ENCODE measurements at regions not wholly inside any gene's neighbourhood (a gene's known extent, or its start where the extent isn't known, plus 50 kb on each side); places are given as distances from the start of the nearest gene placed in this dataset.

- DNase-seq = no peak
- Histone ChIP-seq H3K4me1 (replicated peaks in 1 of 2) (no peaks in the 10 kb centered on the region), H3K4me3 (no peak overlapping the region), H3K36me3 (replicated peaks in 1 of 2) (no peaks in the 10 kb centered on the region), H3K27ac (no peak overlapping the region), H3K27me3 (no peaks in the 10 kb centered on the region), H3K9me3 (replicated peaks in 1 of 3) (no peaks in the 10 kb centered on the region)
- 38 to 46% (median 44%) methylated on average over 4 of the region's 4 CpGs for WGBS, 4 donors
- intact Hi-C loops (cut with DNase I) = no loop called here
- TF ChIP-seq, protein P1, sequence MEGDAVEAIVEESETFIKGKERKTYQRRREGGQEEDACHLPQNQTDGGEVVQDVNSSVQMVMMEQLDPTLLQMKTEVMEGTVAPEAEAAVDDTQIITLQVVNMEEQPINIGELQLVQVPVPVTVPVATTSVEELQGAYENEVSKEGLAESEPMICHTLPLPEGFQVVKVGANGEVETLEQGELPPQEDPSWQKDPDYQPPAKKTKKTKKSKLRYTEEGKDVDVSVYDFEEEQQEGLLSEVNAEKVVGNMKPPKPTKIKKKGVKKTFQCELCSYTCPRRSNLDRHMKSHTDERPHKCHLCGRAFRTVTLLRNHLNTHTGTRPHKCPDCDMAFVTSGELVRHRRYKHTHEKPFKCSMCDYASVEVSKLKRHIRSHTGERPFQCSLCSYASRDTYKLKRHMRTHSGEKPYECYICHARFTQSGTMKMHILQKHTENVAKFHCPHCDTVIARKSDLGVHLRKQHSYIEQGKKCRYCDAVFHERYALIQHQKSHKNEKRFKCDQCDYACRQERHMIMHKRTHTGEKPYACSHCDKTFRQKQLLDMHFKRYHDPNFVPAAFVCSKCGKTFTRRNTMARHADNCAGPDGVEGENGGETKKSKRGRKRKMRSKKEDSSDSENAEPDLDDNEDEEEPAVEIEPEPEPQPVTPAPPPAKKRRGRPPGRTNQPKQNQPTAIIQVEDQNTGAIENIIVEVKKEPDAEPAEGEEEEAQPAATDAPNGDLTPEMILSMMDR (IDR thresholded peaks at IDR 0.05) = no peak
- no peak for TF ChIP-seq POLR2A (IDR thresholded peaks at IDR 0.05)
These were observed 170.9 kb downstream of the POLR1F start for GRCh38 chr7:19537942-19538401.

GRCh38 chr7:19533266-19533665, 175.6 kb downstream of the POLR1F start:
- H3K4me1 ChIP-seq (replicated peaks in 1 of 2) = no peaks in the 10 kb centered on the region
- DNase-seq = no peak
- intact Hi-C loops (cut with DNase I) = no loop called here
- no peaks in the 10 kb centered on the region for H3K9me3 ChIP-seq (replicated peaks in 1 of 3)
- no peak overlapping the region for H3K27ac ChIP-seq
- H3K27me3 ChIP-seq = no peaks in the 10 kb centered on the region
- 91 to 97% (median 96%) methylated on average over 1 of the region's 1 CpG for WGBS, 4 donors
- no peak overlapping the region for H3K4me3 ChIP-seq
- no peaks in the 10 kb centered on the region for H3K36me3 ChIP-seq (replicated peaks in 1 of 2)
- TF ChIP-seq POLR2A (IDR thresholded peaks at IDR 0.05) = no peak
- TF ChIP-seq, protein P1 (IDR thresholded peaks at IDR 0.05) = no peak

GRCh38 chr7:19530852-19531251, 178.0 kb downstream of the POLR1F start:
- no peak overlapping the region for H3K27ac ChIP-seq
- no peaks in the 10 kb centered on the region for H3K36me3 ChIP-seq (replicated peaks in 1 of 2)
- TF ChIP-seq POLR2A (IDR thresholded peaks at IDR 0.05) = no peak
- TF ChIP-seq, protein P1 (IDR thresholded peaks at IDR 0.05) = no peak
- DNase-seq = no peak
- no peaks in the 10 kb centered on the region for H3K9me3 ChIP-seq (replicated peaks in 1 of 3)
- H3K4me3 ChIP-seq = no peak overlapping the region
- intact Hi-C loops (cut with DNase I) = no loop called here
- H3K27me3 ChIP-seq = no peaks in the 10 kb centered on the region
- no peaks in the 10 kb centered on the region for H3K4me1 ChIP-seq (replicated peaks in 1 of 2)
- WGBS, 4 donors = 62 to 87% (median 71%) methylated on average over 3 of the region's 3 CpGs

DNA sequence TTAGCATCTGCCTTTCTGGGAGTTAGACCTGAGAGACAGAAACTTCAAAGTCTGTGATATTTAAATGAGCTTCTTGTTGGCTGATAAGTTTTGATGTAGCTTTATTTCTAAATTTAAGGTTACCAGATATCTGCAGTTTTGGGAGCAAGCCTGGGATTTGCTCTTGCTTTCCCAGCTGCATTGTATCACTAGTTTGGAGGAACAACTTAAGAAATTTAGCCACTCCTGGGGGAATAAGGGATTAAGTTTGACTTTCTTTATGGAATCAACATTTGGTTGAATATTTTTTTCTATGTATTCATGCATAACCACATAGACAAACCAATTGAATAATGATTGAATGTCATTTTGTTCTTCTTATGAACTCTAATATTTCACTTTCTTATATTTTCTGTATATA, 178.6 kb downstream of the POLR1F start:
- no peaks in the 10 kb centered on the region for H3K9me3 ChIP-seq (replicated peaks in 1 of 3)
- no peaks in the 10 kb centered on the region for H3K36me3 ChIP-seq (replicated peaks in 1 of 2)
- intact Hi-C loops (cut with DNase I) = no loop called here
- no peak for DNase-seq
- H3K27me3 ChIP-seq = no peaks in the 10 kb centered on the region
- no peak for TF ChIP-seq POLR2A (IDR thresholded peaks at IDR 0.05)
- H3K27ac ChIP-seq = no peak overlapping the region
- H3K4me3 ChIP-seq = no peak overlapping the region
- H3K4me1 ChIP-seq (replicated peaks in 1 of 2) = no peaks in the 10 kb centered on the region

DNA sequence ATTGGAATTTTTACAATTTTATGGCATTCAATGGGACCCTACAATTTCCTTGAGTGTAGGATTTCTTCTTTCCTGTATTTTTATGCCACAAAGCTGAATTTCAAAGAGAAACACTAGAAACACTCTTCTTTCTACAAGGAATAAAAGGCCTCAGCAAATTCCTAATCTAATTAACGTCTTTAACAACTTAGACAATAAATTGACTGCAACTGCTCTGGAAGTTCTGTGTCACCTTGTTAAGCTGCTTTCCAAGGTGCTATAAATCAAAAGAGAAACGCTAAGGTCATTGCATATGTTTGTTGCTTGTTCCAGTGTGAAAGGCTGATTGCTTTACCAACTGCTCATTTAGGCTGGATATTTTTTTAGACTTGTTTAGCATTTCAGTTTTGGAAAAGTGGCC, 182.2 kb downstream of the POLR1F start:
- no peak for DNase-seq
- Histone ChIP-seq H3K27me3 (no peaks in the 10 kb centered on the region), H3K36me3 (replicated peaks in 1 of 2) (no peaks in the 10 kb centered on the region), H3K27ac (no peak overlapping the region), H3K4me3 (no peak overlapping the region), H3K4me1 (replicated peaks in 1 of 2) (no peaks in the 10 kb centered on the region), H3K9me3 (replicated peaks in 1 of 3) (no peaks in the 10 kb centered on the region)
- intact Hi-C loops (cut with DNase I) = no loop called here
- WGBS, 4 donors = 14 to 24% (median 20%) methylated on average over 2 of the region's 2 CpGs
- TF ChIP-seq, protein P1 (IDR thresholded peaks at IDR 0.05) = no peak
- no peak for TF ChIP-seq POLR2A (IDR thresholded peaks at IDR 0.05)
